Fibroblast of mammary gland (primary cell): ENCODE measurements at regions not wholly inside any gene's neighbourhood (a gene's known extent, or its start where the extent isn't known, plus 50 kb on each side); places are given as distances from the start of the nearest gene placed in this dataset.
"Not testable (repeated sequence)": the region's sequence is repeated elsewhere in the genome, so short reads cannot be mapped to it uniquely, and the experiment has no call there.

Experiments
- DNase-seq: peaks from one replicate; pipeline ENCODE4 v3.0.0-alpha.2; 2010; ENCODE audit warnings: low read depth
- H3K4me3 ChIP-seq: 2 replicates; pipeline ENCODE4 v1.5.1; 2011; ENCODE audit warnings: low read depth, mild to moderate bottlenecking, low read length, moderate library complexity; ENCODE audit not compliant: control insufficient read depth
- CTCF ChIP-seq: conservative IDR thresholded peaks from 2 replicates; pipeline ENCODE4 v1.5.1; 2011; ENCODE audit warnings: low read depth, low read length, inconsistent platforms; ENCODE audit not compliant: control insufficient read depth, insufficient read depth

- H3K4me3 ChIP-seq, result no peak overlapping the region
- DNase-seq, result no peak
- no peak for TF ChIP-seq CTCF
These were observed 845.3 kb upstream of the MIR17HG start for GRCh38 chr13:90502153-90502552.

- no peak for DNase-seq
- TF ChIP-seq CTCF, result no peak
- H3K4me3 ChIP-seq, result no peak overlapping the region
These were observed 844.7 kb upstream of the MIR17HG start for GRCh38 chr13:90502762-90503161.

- no peak for TF ChIP-seq CTCF
- no peak overlapping the region for H3K4me3 ChIP-seq
- DNase-seq, result no peak
These were observed 837.2 kb upstream of the MIR17HG start for GRCh38 chr13:90510319-90510718.

GRCh38 chr13:90511903-90512302 is 835.6 kb upstream of the MIR17HG start:
- H3K4me3 ChIP-seq, result no peak overlapping the region
- TF ChIP-seq CTCF, result no peak
- DNase-seq, result no peak

- H3K4me3 ChIP-seq, DNase-seq: not testable (repeated sequence)
These were observed 832.8 kb upstream of the MIR17HG start for GRCh38 chr13:90514712-90515111.

GRCh38 chr13:90518417-90518816 is 829.1 kb upstream of the MIR17HG start:
- no peak overlapping the region for H3K4me3 ChIP-seq
- DNase-seq, result no peak
- no peak for TF ChIP-seq CTCF

GRCh38 chr13:90519157-90519556 is 828.3 kb upstream of the MIR17HG start:
- H3K4me3 ChIP-seq, result no peak overlapping the region
- DNase-seq, result no peak
- TF ChIP-seq CTCF, result no peak
